B cell (primary cell): ENCODE measurements at regions not wholly inside any gene's neighbourhood (a gene's known extent, or its start where the extent isn't known, plus 50 kb on each side); places are given as distances from the start of the nearest gene placed in this dataset.

Experiments used
- ATAC-seq: fragments of 200-7000 bp; cut with Tn5 transposase; one replicate; pipeline ENCODE4 v1.10.0; 2021; ENCODE audit warnings: low read depth, mild to moderate bottlenecking, moderate number of reproducible peaks, moderate library complexity
- CTCF ChIA-PET: fragments of 350-600 bp; sonication (Branson Sonifier 250); formaldehyde crosslinking; loops from one replicate; lab custom pipeline; 2021; ENCODE audit warnings: antibody characterized with exemption, inconsistent platforms; lab: Charles Lee
- POLR2A ChIA-PET: fragments of 350-600 bp; sonication (Branson Sonifier 250); formaldehyde crosslinking; loops from one replicate; lab custom pipeline; 2021; ENCODE audit warnings: antibody characterized with exemption; lab: Charles Lee
- DNase-seq: peaks from one replicate; pipeline ENCODE4 v3.0.0; 2013
- H2AFZ ChIP-seq: 2 replicates; pipeline ENCODE4 v1.6.1; 2012; ENCODE audit warnings: mild to moderate bottlenecking, low read depth, low read length; ENCODE audit not compliant: insufficient read depth, poor library complexity, severe bottlenecking
- H3K27ac ChIP-seq, 2 donors: 1 replicate in 1 of 2; 2 replicates in 1 of 2; pipeline ENCODE4 v1.5.1; 2012 to 2013; ENCODE audit warnings: low read length in 2 of 2, mild to moderate bottlenecking in 2 of 2, moderate library complexity in 1 of 2
- H3K27me3 ChIP-seq, 4 experiments: fragments of 200-600 bp in 1 of 4; sonication (generic) in 1 of 4; replicated peaks in 1 of 4; 1 replicate in 2 of 4; 2 replicates in 2 of 4; pipeline versions ENCODE4 v1.6.1 to v1.7.0; 2013 to 2016; ENCODE audit warnings: low read length in 3 of 4, mild to moderate bottlenecking in 2 of 4, mixed read lengths in 1 of 4, moderate library complexity in 1 of 4; ENCODE audit not compliant: insufficient read depth in 4 of 4, control insufficient read depth in 3 of 4; ENCODE audit errors: control extremely low read depth in 1 of 4
- H3K36me3 ChIP-seq, 2 experiments: replicated peaks in 1 of 2; 1 replicate in 1 of 2; 2 replicates in 1 of 2; pipeline versions ENCODE4 v1.6.1 to v1.7.1; 2013; ENCODE audit warnings: low read length in 1 of 2; ENCODE audit not compliant: insufficient read depth in 2 of 2, control insufficient read depth in 1 of 2; ENCODE audit errors: control extremely low read depth in 1 of 2, extremely low read depth in 1 of 2
- H3K4me1 ChIP-seq, 2 donors: fragments of 200-600 bp in 1 of 2; sonication (generic) in 1 of 2; 1 replicate in 1 of 2; 2 replicates in 1 of 2; pipeline versions ENCODE4 v1.5.1 to v1.6.1; 2013 to 2017; ENCODE audit warnings: low read length in 2 of 2; ENCODE audit not compliant: control insufficient read depth in 2 of 2, insufficient read depth in 2 of 2
- H3K4me2 ChIP-seq: replicated peaks from 2 replicates; pipeline ENCODE3; 2012; ENCODE audit warnings: mild to moderate bottlenecking, low read depth, low read length; ENCODE audit not compliant: poor library complexity, severe bottlenecking
- H3K4me3 ChIP-seq, 5 experiments: fragments of 200-600 bp in 1 of 5; sonication (generic) in 1 of 5; 1 replicate in 3 of 5; 2 replicates in 2 of 5; pipeline versions ENCODE4 v1.5.1 to v1.7.0; 2011 to 2016; ENCODE audit warnings: low read length in 4 of 5, mild to moderate bottlenecking in 4 of 5, low read depth in 2 of 5, control low read depth in 1 of 5, moderate library complexity in 1 of 5; ENCODE audit not compliant: insufficient read depth in 1 of 5; ENCODE audit errors: control extremely low read depth in 1 of 5, extremely low read depth in 1 of 5
- H3K79me2 ChIP-seq: fragments of 200-600 bp; sonication (generic); one replicate; pipeline ENCODE4 v1.6.0; 2016; ENCODE audit warnings: low read length; ENCODE audit not compliant: control insufficient read depth, insufficient read depth
- H3K9ac ChIP-seq: fragments of 200-600 bp; sonication (generic); 2 replicates; pipeline ENCODE4 v1.6.1; 2017; ENCODE audit warnings: mild to moderate bottlenecking, low read length, moderate library complexity
- H3K9me3 ChIP-seq, 3 donors: one replicate each; pipeline versions ENCODE4 v1.6.1 to v1.7.1; 2013; ENCODE audit warnings: low read length in 2 of 3; ENCODE audit not compliant: control insufficient read depth in 2 of 3, insufficient read depth in 1 of 3; ENCODE audit errors: control extremely low read depth in 1 of 3
- H4K20me1 ChIP-seq: 2 replicates; pipeline ENCODE4 v1.6.0; 2012; ENCODE audit warnings: mild to moderate bottlenecking, low read length; ENCODE audit not compliant: insufficient read depth, control insufficient read depth, poor library complexity, severe bottlenecking
- H3K27ac Mint-ChIP-seq: one replicate; pipeline ENCODE4 v1.8.0; 2021; ENCODE audit warnings: mixed read lengths
- H3K27me3 Mint-ChIP-seq: one replicate; pipeline ENCODE4 v1.8.0; 2021; ENCODE audit warnings: mixed read lengths
- H3K4me1 Mint-ChIP-seq: one replicate; pipeline ENCODE4 v1.8.0; 2021; ENCODE audit warnings: mixed read lengths
- H3K4me3 Mint-ChIP-seq: one replicate; pipeline ENCODE4 v1.8.0; 2021; ENCODE audit warnings: mixed read lengths
- H3K9me3 Mint-ChIP-seq: one replicate; pipeline ENCODE4 v1.8.0; 2022; ENCODE audit warnings: mixed read lengths; ENCODE audit not compliant: insufficient read depth
- EZH2 ChIP-seq: IDR thresholded peaks from 2 replicates; pipeline ENCODE4 v1.6.1; 2012; ENCODE audit warnings: borderline replicate concordance, low read depth, mild to moderate bottlenecking, moderate library complexity, low read length; ENCODE audit not compliant: insufficient read depth, poor library complexity, severe bottlenecking
- WGBS: methylation state at CpG from one replicate; pipeline ENCODE4 v1.1.5; 2013; ENCODE audit warnings: missing lambda C conversion rate; ENCODE audit not compliant: insufficient coverage; 5-methylcytosine and 5-hydroxymethylcytosine counted together
- intact Hi-C: fragments of 100-400 bp; cut with micrococcal nuclease; formaldehyde crosslinking; loops from one replicate; pipeline ENCODE4 v1.10.0; 2022
- TF ChIP-seq, protein P1 (sequence below): fragments of 200-600 bp; IDR thresholded peaks from one replicate; pipeline ENCODE4 v1.8.0; 2022; ENCODE audit warnings: antibody characterized with exemption, mild to moderate bottlenecking

GRCh38 chr4:132195176-132195575 lies 953.9 kb upstream of the PCDH10 start:
- ATAC-seq, result no peak
- WGBS, result no CpG with 5 or more reads among the region's 3 CpGs
- no peak overlapping the region for H3K27ac Mint-ChIP-seq
- TF ChIP-seq, protein P1, sequence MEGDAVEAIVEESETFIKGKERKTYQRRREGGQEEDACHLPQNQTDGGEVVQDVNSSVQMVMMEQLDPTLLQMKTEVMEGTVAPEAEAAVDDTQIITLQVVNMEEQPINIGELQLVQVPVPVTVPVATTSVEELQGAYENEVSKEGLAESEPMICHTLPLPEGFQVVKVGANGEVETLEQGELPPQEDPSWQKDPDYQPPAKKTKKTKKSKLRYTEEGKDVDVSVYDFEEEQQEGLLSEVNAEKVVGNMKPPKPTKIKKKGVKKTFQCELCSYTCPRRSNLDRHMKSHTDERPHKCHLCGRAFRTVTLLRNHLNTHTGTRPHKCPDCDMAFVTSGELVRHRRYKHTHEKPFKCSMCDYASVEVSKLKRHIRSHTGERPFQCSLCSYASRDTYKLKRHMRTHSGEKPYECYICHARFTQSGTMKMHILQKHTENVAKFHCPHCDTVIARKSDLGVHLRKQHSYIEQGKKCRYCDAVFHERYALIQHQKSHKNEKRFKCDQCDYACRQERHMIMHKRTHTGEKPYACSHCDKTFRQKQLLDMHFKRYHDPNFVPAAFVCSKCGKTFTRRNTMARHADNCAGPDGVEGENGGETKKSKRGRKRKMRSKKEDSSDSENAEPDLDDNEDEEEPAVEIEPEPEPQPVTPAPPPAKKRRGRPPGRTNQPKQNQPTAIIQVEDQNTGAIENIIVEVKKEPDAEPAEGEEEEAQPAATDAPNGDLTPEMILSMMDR, result no peak
- TF ChIP-seq EZH2, result no peak
- H3K9me3 ChIP-seq, result peaks cover 0 to 1% (median 0%) of the 10 kb centered on the region in 3 donors
- H3K27me3 ChIP-seq, result no peaks in the 10 kb centered on the region
- no peak overlapping the region for H3K4me2 ChIP-seq
- no peaks in the 10 kb centered on the region for H4K20me1 ChIP-seq
- no peaks in the 10 kb centered on the region for H3K36me3 ChIP-seq
- intact Hi-C loops, result no loop called here
- no peaks in the 10 kb centered on the region for H3K4me1 Mint-ChIP-seq
- no peak overlapping the region for H2AFZ ChIP-seq
- no peak overlapping the region for H3K9ac ChIP-seq
- no peak overlapping the region for H3K4me3 Mint-ChIP-seq
- H3K27me3 Mint-ChIP-seq, result no peaks in the 10 kb centered on the region
- H3K4me1 ChIP-seq, result no peaks in the 10 kb centered on the region
- H3K79me2 ChIP-seq, result no peaks in the 10 kb centered on the region
- H3K27ac ChIP-seq, result no peak overlapping the region
- H3K4me3 ChIP-seq, result no peak overlapping the region
- H3K9me3 Mint-ChIP-seq, result no peaks in the 10 kb centered on the region
- POLR2A ChIA-PET, result no interaction called here
- CTCF ChIA-PET, result no interaction called here
- no peak for DNase-seq

- ChIA-PET CTCF (no interaction called here), POLR2A (no interaction called here)
- no peak overlapping the region for H3K27ac Mint-ChIP-seq
- no peaks in the 10 kb centered on the region for H3K27me3 Mint-ChIP-seq
- no peaks in the 10 kb centered on the region for H3K4me1 Mint-ChIP-seq
- Histone ChIP-seq H3K9me3 (no peaks in the 10 kb centered on the region), H3K79me2 (no peaks in the 10 kb centered on the region), H4K20me1 (no peaks in the 10 kb centered on the region), H2AFZ (no peak overlapping the region), H3K36me3 (no peaks in the 10 kb centered on the region), H3K27ac (no peak overlapping the region), H3K4me3 (no peak overlapping the region), H3K4me1 (no peaks in the 10 kb centered on the region), H3K9ac (no peak overlapping the region), H3K4me2 (no peak overlapping the region), H3K27me3 (no peaks in the 10 kb centered on the region)
- ATAC-seq (no peak), DNase-seq (no peak)
- no peaks in the 10 kb centered on the region for H3K9me3 Mint-ChIP-seq
- 83% methylated on average over 1 of the region's 2 CpGs for WGBS
- intact Hi-C loops, result no loop called here
- TF ChIP-seq, protein P1, result no peak
- TF ChIP-seq EZH2, result no peak
- H3K4me3 Mint-ChIP-seq, result no peak overlapping the region
These were observed 945.5 kb upstream of the PCDH10 start for GRCh38 chr4:132203618-132204017.
